HG02763 (cell line): ENCODE measurements at regions not wholly inside any gene's neighbourhood (a gene's known extent, or its start where the extent isn't known, plus 50 kb on each side); places are given as distances from the start of the nearest gene placed in this dataset.

Experiments
- ATAC-seq: cut with Tn5 transposase; IDR thresholded peaks from one replicate; pipeline ENCODE4 v1.9.1; 2021; ENCODE audit warnings: mild to moderate bottlenecking, moderate library complexity; ENCODE audit not compliant: unreplicated experiment

DNA sequence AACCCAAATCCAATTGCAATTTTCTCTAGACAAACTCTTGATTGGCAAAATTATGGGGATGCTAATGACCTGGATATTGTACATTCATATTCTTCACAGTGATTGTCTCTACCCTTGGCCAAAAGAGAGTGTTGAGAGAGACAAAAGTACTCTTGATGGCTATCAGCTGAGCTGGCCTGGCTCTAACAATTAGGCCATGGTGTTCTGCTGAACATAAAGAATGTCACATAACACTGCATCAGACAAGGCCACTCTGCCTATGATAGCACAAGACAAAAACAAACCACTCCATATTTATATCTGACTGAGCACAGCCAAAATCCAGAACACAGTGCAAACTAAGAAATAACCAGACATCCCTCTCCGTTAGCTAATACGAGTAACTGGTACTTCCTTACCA, 101.7 kb downstream of the ADAMTS1 start:
- no peak for ATAC-seq

GRCh38 chr21:26739189-26739588, 106.0 kb downstream of the ADAMTS1 start:
- no peak for ATAC-seq

- no peak for ATAC-seq
Observed at GRCh38 chr21:26736449-26736848, 108.8 kb downstream of the ADAMTS1 start.

- no peak for ATAC-seq
Observed at GRCh38 chr21:26732432-26733221, 112.6 kb downstream of the ADAMTS1 start.

GRCh38 chr21:26719750-26720149, 125.5 kb downstream of the ADAMTS1 start:
- ATAC-seq: no peak

DNA sequence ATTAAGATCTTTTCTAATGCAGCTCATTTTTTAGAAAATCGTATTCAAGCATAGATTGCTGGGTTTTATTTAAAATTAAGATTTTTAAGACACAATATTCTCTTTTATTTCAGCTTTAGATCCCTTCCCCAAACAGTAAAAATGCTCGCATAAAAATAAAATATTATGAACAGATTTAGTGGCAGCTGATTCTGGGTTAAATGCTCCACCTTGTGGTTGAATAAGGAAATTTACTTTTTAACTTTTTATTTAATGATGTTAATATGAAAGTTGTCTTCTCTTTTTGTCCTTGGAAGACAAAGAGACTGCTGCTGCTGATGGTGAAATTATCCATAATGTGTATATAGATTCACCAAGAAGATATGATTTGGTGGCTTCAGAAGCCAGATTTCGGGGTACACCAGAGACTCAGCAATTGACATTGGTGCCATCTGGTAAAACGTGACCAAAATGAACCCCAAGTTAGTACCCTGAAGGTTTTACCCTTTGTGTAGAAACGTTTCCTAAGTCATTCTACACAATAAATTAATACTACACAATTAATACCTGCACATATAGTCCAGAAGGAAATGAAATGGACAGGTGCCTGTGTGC, 128.0 kb downstream of the ADAMTS1 start:
- ATAC-seq: no peak

- ATAC-seq: peak; percentile 47
Observed at GRCh38 chr21:26715878-26716506, 129.2 kb downstream of the ADAMTS1 start.

DNA sequence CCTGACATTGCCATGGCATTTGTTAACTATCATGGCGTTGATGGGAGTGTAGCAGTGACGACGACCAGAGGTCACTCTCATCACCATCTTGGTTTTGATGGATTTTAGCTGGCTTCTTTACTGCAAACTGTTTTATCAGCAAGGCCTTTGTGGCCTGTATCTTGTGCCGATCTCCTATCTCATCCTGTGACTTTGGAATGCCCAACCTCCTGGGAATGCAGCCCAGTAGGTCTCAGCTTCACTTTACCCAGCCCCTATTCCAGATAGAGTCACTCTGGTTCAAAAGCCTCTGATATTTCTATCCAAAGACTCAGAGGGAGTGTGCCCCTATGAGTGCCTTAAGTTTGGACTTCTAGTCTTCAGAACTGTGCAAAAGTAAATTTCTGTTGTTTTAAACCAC, 130.1 kb downstream of the ADAMTS1 start:
- ATAC-seq: no peak

DNA sequence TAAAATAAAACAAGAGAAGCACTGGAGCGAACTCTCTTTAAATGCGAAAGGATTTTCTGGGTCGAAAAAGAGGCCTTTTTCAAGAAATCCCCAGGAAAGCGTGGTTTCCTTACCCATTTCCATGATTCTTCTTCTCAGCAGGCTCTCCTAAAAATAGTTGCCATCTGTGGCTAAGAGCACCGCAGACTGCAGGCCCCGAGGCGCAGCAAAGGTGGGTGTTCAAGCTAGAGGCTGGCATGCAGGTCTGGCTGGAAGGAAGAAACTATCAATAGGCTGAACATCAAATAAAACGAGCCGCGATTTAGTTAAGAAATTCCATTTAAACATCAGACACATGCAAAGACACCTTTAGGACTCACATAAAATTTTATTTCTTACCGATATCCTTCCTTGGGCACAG, 135.1 kb downstream of the ADAMTS1 start:
- ATAC-seq: no peak

- ATAC-seq: no peak
Observed at GRCh38 chr21:26709090-26709489, 136.0 kb upstream of the CYYR1 start.

- no peak for ATAC-seq
Observed at GRCh38 chr21:26708223-26708800, 135.2 kb upstream of the CYYR1 start.

DNA sequence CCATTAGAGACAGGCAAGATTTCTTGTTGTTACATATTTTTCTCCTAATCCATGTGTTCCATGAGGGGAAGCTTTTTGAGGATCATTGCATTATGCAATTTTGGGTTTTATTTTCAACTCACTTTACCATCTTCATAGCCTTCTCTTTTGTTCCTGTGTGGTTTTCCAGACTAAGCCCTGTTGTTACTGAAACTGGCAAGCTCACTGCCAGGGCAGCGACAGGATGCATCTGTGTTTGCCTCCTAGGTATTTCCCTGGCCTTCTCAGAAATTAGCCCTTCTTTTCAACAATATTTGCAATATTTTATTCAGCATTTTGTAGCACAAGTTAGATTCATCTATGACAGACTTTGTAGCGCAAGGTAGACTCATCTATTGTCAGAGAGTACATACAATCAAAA, 134.2 kb upstream of the CYYR1 start:
- ATAC-seq: no peak

GRCh38 chr21:26698416-26698815, 125.3 kb upstream of the CYYR1 start:
- ATAC-seq: no peak

- ATAC-seq: no peak
Observed at GRCh38 chr21:26691416-26691815, 118.3 kb upstream of the CYYR1 start.

DNA sequence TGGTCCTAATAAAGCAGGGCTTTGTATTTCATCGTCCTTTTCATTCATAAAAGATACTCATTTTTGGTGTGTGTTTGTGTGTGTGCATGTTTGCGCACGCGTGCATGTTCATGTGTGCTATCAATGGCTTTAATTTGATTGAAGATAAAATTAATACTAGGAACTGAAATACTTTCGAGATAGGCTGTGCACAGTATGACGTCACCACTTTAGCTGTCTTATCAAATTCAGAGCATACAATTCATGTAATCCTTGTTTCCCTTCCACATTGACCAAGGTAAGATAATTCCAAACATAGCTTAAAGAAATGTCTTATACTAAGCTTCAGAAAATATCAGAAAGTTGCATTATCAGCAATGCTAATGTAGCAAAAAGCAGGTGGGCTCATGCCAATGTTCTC, 113.6 kb upstream of the CYYR1 start:
- ATAC-seq: no peak

GRCh38 chr21:26686278-26686677, 113.2 kb upstream of the CYYR1 start:
- ATAC-seq: peak; percentile 76

- ATAC-seq: no peak
Observed at GRCh38 chr21:26684889-26685288, 111.8 kb upstream of the CYYR1 start.

DNA sequence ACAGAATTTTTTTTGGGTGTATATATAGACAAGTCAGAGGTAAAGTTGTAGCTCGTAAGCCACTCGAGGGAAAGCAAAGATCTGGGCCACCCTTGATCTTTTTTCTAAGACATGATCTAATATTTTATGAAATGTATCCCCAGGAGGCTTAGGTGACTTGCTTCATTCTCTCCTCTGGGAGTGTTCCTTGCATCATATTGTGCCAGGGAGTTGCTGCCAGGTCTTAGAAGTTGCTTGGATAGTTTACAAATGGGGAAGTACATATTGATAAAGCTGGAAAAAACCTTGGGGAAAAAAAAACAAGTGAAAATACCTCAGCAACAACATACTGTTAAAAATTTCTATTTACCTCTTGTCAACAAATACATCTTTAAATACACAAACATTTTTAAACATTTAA, 110.9 kb upstream of the CYYR1 start:
- ATAC-seq: no peak

- ATAC-seq: no peak
Observed at GRCh38 chr21:26679284-26679683, 106.2 kb upstream of the CYYR1 start.

GRCh38 chr21:26674323-26674722, 101.2 kb upstream of the CYYR1 start:
- no peak for ATAC-seq

DNA sequence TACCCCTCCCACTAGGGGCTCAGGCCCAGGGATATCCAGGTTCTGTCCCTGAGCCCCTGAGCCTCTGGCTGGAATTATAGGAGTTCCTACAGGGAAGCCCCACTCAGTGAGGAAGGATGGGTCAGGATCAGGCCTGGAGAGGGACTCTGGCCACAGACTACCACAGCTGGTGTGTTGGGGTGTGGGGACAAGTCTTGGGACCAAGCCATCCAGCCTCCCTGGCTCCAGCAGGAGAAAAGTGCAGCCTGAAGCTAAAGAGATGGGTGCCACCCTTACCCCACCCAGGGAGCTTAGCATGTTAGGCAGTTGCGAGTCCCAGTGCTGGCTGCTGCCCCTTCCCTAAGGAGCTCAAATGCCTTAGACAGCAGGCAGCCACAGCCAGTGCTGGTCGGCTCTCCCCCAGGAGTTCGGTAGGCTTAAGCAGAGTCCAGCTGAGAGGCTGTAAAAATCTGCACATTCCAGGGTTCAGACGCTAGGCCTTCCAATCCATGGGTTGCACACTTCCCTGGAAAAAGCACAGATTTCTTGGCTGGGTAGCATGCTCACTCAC, 96.2 kb upstream of the CYYR1 start:
- ATAC-seq: no peak

GRCh38 chr21:26659757-26660156, 86.7 kb upstream of the CYYR1 start:
- no peak for ATAC-seq
